DMS53 treated with DMSO at 0.1 percent for 48 hours (cell line): ENCODE measurements at regions not wholly inside any gene's neighbourhood (a gene's known extent, or its start where the extent isn't known, plus 50 kb on each side); places are given as distances from the start of the nearest gene placed in this dataset.

Experiments
- DNase-seq: peaks from one replicate; lab custom pipeline; 2025; ENCODE audit not compliant: unreplicated experiment; lab: John Stamatoyannopoulos, UW

GRCh38 chrX:147693511-147693910 lies 218.2 kb upstream of the FMR1 start:
- DNase-seq: no peak

GRCh38 chrX:147699061-147699460 lies 212.7 kb upstream of the FMR1 start:
- DNase-seq: no peak

- DNase-seq: no peak
Observed at GRCh38 chrX:147710301-147710700, 201.4 kb upstream of the FMR1 start.

- no peak for DNase-seq
Observed at GRCh38 chrX:147733369-147733768, 178.3 kb upstream of the FMR1 start.

- no peak for DNase-seq
Observed at GRCh38 chrX:147735364-147735763, 176.4 kb upstream of the FMR1 start.

GRCh38 chrX:147736045-147736444 lies 175.7 kb upstream of the FMR1 start:
- DNase-seq: no peak

- DNase-seq: no peak
Observed at GRCh38 chrX:147737690-147738089, 174.0 kb upstream of the FMR1 start.

GRCh38 chrX:147738265-147738664 lies 173.5 kb upstream of the FMR1 start:
- no peak for DNase-seq

GRCh38 chrX:147739196-147739595 lies 172.5 kb upstream of the FMR1 start:
- no peak for DNase-seq

GRCh38 chrX:147741776-147742175 lies 169.9 kb upstream of the FMR1 start:
- no peak for DNase-seq

GRCh38 chrX:147749308-147749707 lies 162.4 kb upstream of the FMR1 start:
- DNase-seq: no peak

- DNase-seq: no peak
Observed at GRCh38 chrX:147757750-147758149, 154.0 kb upstream of the FMR1 start.

- DNase-seq: no peak
Observed at GRCh38 chrX:147763131-147763530, 148.6 kb upstream of the FMR1 start.

- DNase-seq: no peak
Observed at GRCh38 chrX:147764868-147765267, 146.9 kb upstream of the FMR1 start.

GRCh38 chrX:147770858-147771257 lies 140.9 kb upstream of the FMR1 start:
- DNase-seq: no peak

- DNase-seq: no peak
Observed at GRCh38 chrX:147776988-147777387, 134.7 kb upstream of the FMR1 start.

GRCh38 chrX:147779173-147779572 lies 132.5 kb upstream of the FMR1 start:
- no peak for DNase-seq

- DNase-seq: no peak
Observed at GRCh38 chrX:147781844-147782243, 129.9 kb upstream of the FMR1 start.

GRCh38 chrX:147788641-147789350 lies 122.9 kb upstream of the FMR1 start:
- no peak for DNase-seq

GRCh38 chrX:147800663-147801062 lies 111.1 kb upstream of the FMR1 start:
- no peak for DNase-seq

GRCh38 chrX:147803948-147804347 lies 107.8 kb upstream of the FMR1 start:
- DNase-seq: peak; percentile 10

- no peak for DNase-seq
Observed at GRCh38 chrX:147811803-147812202, 99.9 kb upstream of the FMR1 start.

- DNase-seq: no peak
Observed at GRCh38 chrX:147827070-147827469, 84.6 kb upstream of the FMR1 start.
